GM23338 (cell line): ENCODE measurements at regions not wholly inside any gene's neighbourhood (a gene's known extent, or its start where the extent isn't known, plus 50 kb on each side); places are given as distances from the start of the nearest gene placed in this dataset.

Source experiments
- CREB1 ChIP-seq: fragments of 250-450 bp; sonication (Bioruptor Pico); IDR thresholded peaks from 2 replicates; pipeline ENCODE4 v1.5.0; 2020; ENCODE audit warnings: low read depth, mild to moderate bottlenecking, moderate library complexity
- EZH2 ChIP-seq: fragments of 200-600 bp; sonication (generic); IDR thresholded peaks from one replicate; pipeline ENCODE4 v1.8.0; 2017; ENCODE audit warnings: antibody characterized with exemption, mild to moderate bottlenecking, low read depth; ENCODE audit not compliant: unreplicated experiment
- EZH2phosphoT487 ChIP-seq: fragments of 200-600 bp; sonication (generic); IDR thresholded peaks from one replicate; pipeline ENCODE4 v1.8.1; 2018; ENCODE audit warnings: antibody characterized with exemption; ENCODE audit not compliant: unreplicated experiment
- NANOG ChIP-seq: IDR thresholded peaks from 2 replicates; pipeline ENCODE4 v1.6.1; 2016; ENCODE audit warnings: antibody characterized with exemption, borderline replicate concordance
- POLR2AphosphoS5 ChIP-seq: IDR thresholded peaks from 2 replicates; pipeline ENCODE4 v1.6.1; 2016; ENCODE audit warnings: antibody characterized with exemption, low read depth
- TF ChIP-seq, protein P1 (sequence below), 2 experiments: fragments of 200-600 bp in 1 of 2; sonication (generic) in 1 of 2; conservative IDR thresholded peaks; 2 replicates each; pipeline versions ENCODE4 v1.5.1 to v1.6.1; 2016 to 2017; ENCODE audit warnings: antibody characterized with exemption in 2 of 2, low read depth in 2 of 2, mild to moderate bottlenecking in 2 of 2, moderate library complexity in 1 of 2
- TF ChIP-seq, protein P2 (sequence below): IDR thresholded peaks from one replicate; pipeline ENCODE4 v1.6.1; 2018; ENCODE audit warnings: antibody characterized with exemption; ENCODE audit not compliant: unreplicated experiment

DNA sequence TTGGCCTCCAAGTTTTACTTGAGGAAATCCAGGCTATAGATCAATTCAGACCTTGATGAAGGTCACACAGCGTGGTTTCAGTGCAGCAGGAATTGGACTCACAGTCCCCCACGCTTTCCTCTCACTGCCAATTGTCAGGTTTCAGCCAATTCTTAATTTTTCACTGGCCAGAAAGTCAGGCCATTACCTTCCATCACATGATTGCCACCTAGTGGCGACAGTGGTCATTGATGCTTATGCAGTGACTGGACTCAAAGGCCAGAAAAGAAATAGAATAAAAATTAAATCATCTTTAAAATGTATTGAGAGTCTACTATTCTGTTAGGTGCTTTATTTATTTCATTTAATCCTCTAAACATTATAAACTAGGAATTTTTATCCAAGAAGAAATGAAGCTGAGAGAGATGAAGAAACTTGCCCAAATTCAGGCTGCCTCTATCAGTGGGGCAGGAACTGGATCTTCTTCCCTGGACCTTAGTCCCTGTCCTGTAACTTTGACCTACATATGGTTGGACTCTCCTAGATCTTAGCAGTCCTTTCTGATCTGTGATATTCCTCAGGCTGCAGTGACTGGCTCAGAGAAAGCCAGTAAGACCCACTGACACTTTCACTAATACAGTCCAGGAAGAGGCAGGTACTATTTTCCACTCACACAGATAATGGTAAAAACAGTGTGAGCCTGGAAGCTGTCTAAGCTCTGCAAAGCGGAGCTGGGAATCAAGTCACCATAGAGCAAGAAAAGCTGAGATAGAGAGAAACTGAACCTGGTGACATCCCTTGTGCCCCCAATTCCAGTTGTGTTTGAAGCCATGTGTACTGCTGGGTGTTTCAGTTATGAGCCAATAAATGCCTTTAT, 133.3 kb downstream of the ELOVL4 start:
- TF ChIP-seq, protein P1, sequence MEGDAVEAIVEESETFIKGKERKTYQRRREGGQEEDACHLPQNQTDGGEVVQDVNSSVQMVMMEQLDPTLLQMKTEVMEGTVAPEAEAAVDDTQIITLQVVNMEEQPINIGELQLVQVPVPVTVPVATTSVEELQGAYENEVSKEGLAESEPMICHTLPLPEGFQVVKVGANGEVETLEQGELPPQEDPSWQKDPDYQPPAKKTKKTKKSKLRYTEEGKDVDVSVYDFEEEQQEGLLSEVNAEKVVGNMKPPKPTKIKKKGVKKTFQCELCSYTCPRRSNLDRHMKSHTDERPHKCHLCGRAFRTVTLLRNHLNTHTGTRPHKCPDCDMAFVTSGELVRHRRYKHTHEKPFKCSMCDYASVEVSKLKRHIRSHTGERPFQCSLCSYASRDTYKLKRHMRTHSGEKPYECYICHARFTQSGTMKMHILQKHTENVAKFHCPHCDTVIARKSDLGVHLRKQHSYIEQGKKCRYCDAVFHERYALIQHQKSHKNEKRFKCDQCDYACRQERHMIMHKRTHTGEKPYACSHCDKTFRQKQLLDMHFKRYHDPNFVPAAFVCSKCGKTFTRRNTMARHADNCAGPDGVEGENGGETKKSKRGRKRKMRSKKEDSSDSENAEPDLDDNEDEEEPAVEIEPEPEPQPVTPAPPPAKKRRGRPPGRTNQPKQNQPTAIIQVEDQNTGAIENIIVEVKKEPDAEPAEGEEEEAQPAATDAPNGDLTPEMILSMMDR (conservative IDR thresholded peaks at IDR 0.05; ENCODE audit: low read depth in 2 of 2), result peak; percentile 90 to 92
- TF ChIP-seq EZH2, result no peak
- TF ChIP-seq, protein P2, sequence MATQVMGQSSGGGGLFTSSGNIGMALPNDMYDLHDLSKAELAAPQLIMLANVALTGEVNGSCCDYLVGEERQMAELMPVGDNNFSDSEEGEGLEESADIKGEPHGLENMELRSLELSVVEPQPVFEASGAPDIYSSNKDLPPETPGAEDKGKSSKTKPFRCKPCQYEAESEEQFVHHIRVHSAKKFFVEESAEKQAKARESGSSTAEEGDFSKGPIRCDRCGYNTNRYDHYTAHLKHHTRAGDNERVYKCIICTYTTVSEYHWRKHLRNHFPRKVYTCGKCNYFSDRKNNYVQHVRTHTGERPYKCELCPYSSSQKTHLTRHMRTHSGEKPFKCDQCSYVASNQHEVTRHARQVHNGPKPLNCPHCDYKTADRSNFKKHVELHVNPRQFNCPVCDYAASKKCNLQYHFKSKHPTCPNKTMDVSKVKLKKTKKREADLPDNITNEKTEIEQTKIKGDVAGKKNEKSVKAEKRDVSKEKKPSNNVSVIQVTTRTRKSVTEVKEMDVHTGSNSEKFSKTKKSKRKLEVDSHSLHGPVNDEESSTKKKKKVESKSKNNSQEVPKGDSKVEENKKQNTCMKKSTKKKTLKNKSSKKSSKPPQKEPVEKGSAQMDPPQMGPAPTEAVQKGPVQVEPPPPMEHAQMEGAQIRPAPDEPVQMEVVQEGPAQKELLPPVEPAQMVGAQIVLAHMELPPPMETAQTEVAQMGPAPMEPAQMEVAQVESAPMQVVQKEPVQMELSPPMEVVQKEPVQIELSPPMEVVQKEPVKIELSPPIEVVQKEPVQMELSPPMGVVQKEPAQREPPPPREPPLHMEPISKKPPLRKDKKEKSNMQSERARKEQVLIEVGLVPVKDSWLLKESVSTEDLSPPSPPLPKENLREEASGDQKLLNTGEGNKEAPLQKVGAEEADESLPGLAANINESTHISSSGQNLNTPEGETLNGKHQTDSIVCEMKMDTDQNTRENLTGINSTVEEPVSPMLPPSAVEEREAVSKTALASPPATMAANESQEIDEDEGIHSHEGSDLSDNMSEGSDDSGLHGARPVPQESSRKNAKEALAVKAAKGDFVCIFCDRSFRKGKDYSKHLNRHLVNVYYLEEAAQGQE, result no peak
- TF ChIP-seq CREB1 (CRISPR knock-in tag), result no peak
- no peak for TF ChIP-seq POLR2AphosphoS5
- no peak for TF ChIP-seq NANOG
- no peak for TF ChIP-seq EZH2phosphoT487
